Suprapubic skin (tissue), 4 donors: ENCODE measurements at regions not wholly inside any gene's neighbourhood (a gene's known extent, or its start where the extent isn't known, plus 50 kb on each side); places are given as distances from the start of the nearest gene placed in this dataset.

Experiments
- DNase-seq, 2 donors: peaks; one replicate each; pipeline ENCODE4 v3.0.0-alpha.2; 2019; ENCODE audit warnings: low spot score in 2 of 2
- H3K27ac ChIP-seq: fragments of 200-600 bp; sonication (generic); one replicate; pipeline ENCODE4 v1.5.1; 2019
- H3K27me3 ChIP-seq: fragments of 200-600 bp; sonication (generic); one replicate; pipeline ENCODE4 v1.5.1; 2019
- H3K36me3 ChIP-seq: fragments of 200-600 bp; sonication (generic); one replicate; pipeline ENCODE4 v1.5.1; 2019
- H3K4me1 ChIP-seq: fragments of 200-600 bp; sonication (generic); one replicate; pipeline ENCODE4 v1.5.1; 2019
- H3K4me3 ChIP-seq: fragments of 200-600 bp; sonication (generic); one replicate; pipeline ENCODE4 v1.5.1; 2019; ENCODE audit warnings: mild to moderate bottlenecking
- H3K9me3 ChIP-seq: fragments of 200-600 bp; sonication (generic); one replicate; pipeline ENCODE4 v1.5.1; 2019
- CTCF ChIP-seq, 2 donors: fragments of 200-600 bp in 1 of 2; fragments of 450-650 bp in 1 of 2; sonication (generic) in 1 of 2; IDR thresholded peaks; one replicate each; pipeline ENCODE4 v1.5.1; 2016 to 2019; ENCODE audit warnings: antibody characterized with exemption in 2 of 2, mild to moderate bottlenecking in 1 of 2, moderate library complexity in 1 of 2
- EP300 ChIP-seq: sonication (generic); formaldehyde crosslinking; IDR thresholded peaks from one replicate; pipeline ENCODE4 v1.6.1; 2017; ENCODE audit warnings: antibody characterized with exemption
- POLR2A ChIP-seq, 2 donors: fragments of 450-650 bp; IDR thresholded peaks; one replicate each; pipeline ENCODE4 v1.6.1; 2017; ENCODE audit warnings: antibody characterized with exemption in 2 of 2, mild to moderate bottlenecking in 2 of 2, moderate library complexity in 2 of 2
- POLR2AphosphoS5 ChIP-seq, 3 donors: sonication (generic); formaldehyde crosslinking; IDR thresholded peaks; one replicate each; pipeline ENCODE4 v1.6.1; 2017; ENCODE audit warnings: antibody characterized with exemption in 3 of 3
- WGBS: methylation state at CpG from one replicate; pipeline ENCODE4 v1.1.5; 2018; 5-methylcytosine and 5-hydroxymethylcytosine counted together

GRCh38 chr3:148466143-148466542, 231.6 kb upstream of the AGTR1 start:
- H3K27me3 ChIP-seq: no peaks in the 10 kb centered on the region
- H3K4me1 ChIP-seq: no peaks in the 10 kb centered on the region
- H3K36me3 ChIP-seq: no peaks in the 10 kb centered on the region
- TF ChIP-seq CTCF (IDR thresholded peaks at IDR 0.05) (no peak), EP300 (no peak), POLR2AphosphoS5 (IDR thresholded peaks at IDR 0.05) (no peak), POLR2A (IDR thresholded peaks at IDR 0.05) (no peak)
- 40% methylated on average over 2 of the region's 2 CpGs for WGBS
- DNase-seq: no peak
- no peak overlapping the region for H3K27ac ChIP-seq
- H3K4me3 ChIP-seq: no peak overlapping the region
- no peaks in the 10 kb centered on the region for H3K9me3 ChIP-seq

- TF ChIP-seq CTCF (IDR thresholded peaks at IDR 0.05): no peak
- TF ChIP-seq EP300: no peak
- no peak for TF ChIP-seq POLR2AphosphoS5 (IDR thresholded peaks at IDR 0.05)
- no peak for TF ChIP-seq POLR2A (IDR thresholded peaks at IDR 0.05)
Observed at GRCh38 chr3:148466980-148467740, 230.5 kb upstream of the AGTR1 start.

DNA sequence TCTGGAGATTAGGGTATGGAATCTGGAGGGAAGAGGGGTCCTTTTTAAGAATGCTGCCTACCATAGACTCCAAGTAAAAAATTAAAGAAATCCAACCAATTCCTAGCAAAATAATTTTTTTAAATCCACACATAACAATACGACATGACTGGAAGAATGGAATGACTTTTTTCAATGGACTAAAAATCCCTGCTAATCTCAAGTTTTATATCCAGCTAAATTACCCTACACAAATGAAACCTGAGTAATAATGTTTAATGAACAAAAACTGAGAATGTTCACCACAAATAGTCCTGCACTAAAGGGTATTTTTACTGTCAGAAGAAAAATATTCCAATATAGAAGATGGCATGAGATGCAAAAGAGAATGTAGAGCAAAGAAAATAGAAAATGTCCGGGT, 220.3 kb upstream of the AGTR1 start:
- 90% methylated on average over 2 of the region's 2 CpGs for WGBS
- no peaks in the 10 kb centered on the region for H3K4me1 ChIP-seq
- H3K36me3 ChIP-seq: no peaks in the 10 kb centered on the region
- H3K27ac ChIP-seq: no peak overlapping the region
- no peaks in the 10 kb centered on the region for H3K9me3 ChIP-seq
- no peak overlapping the region for H3K4me3 ChIP-seq
- no peak for DNase-seq
- no peaks in the 10 kb centered on the region for H3K27me3 ChIP-seq
- TF ChIP-seq POLR2A (IDR thresholded peaks at IDR 0.05) (no peak), POLR2AphosphoS5 (IDR thresholded peaks at IDR 0.05) (no peak), CTCF (IDR thresholded peaks at IDR 0.05) (no peak), EP300 (no peak)

More at GRCh38 chr3:148466980-148467740, 230.5 kb upstream of the AGTR1 start:
- no peak overlapping the region for H3K4me3 ChIP-seq
- no peaks in the 10 kb centered on the region for H3K9me3 ChIP-seq
- DNase-seq: no peak
- no peaks in the 10 kb centered on the region for H3K4me1 ChIP-seq
- no peaks in the 10 kb centered on the region for H3K36me3 ChIP-seq
- H3K27ac ChIP-seq: no peak overlapping the region
- H3K27me3 ChIP-seq: no peaks in the 10 kb centered on the region

GRCh38 chr3:148493631-148494030, 204.1 kb upstream of the AGTR1 start:
- H3K4me1 ChIP-seq: no peaks in the 10 kb centered on the region
- no peak for DNase-seq
- H3K27me3 ChIP-seq: no peaks in the 10 kb centered on the region
- no peak for TF ChIP-seq POLR2AphosphoS5 (IDR thresholded peaks at IDR 0.05)
- TF ChIP-seq POLR2A (IDR thresholded peaks at IDR 0.05): no peak
- TF ChIP-seq CTCF (IDR thresholded peaks at IDR 0.05): no peak
- no peak for TF ChIP-seq EP300
- H3K4me3 ChIP-seq: no peak overlapping the region
- 76% methylated on average over 3 of the region's 3 CpGs for WGBS
- no peak overlapping the region for H3K27ac ChIP-seq
- no peaks in the 10 kb centered on the region for H3K36me3 ChIP-seq
- H3K9me3 ChIP-seq: no peaks in the 10 kb centered on the region

DNA sequence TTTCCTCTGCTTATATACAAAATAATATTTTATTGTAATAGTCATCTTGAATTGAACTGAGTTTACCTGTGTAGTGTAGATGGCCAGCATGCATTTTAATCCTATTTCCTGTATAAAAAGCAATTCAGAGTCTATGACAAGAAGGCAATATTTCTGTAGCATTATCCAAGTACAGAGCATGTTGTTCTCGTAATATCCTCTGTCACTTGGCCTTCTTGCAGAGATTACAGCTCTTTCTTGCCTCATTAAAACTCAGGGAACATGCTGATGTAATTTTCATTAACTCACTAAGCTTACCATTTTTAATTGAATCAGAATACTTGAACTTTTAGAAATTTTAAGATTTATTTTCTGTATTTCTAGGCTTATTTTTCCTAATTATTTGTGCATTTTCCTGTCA, 203.3 kb upstream of the AGTR1 start:
- 66% methylated on average over 1 of the region's 1 CpG for WGBS
- Histone ChIP-seq H3K36me3 (no peaks in the 10 kb centered on the region), H3K9me3 (no peaks in the 10 kb centered on the region), H3K4me1 (no peaks in the 10 kb centered on the region), H3K27me3 (no peaks in the 10 kb centered on the region), H3K27ac (no peak overlapping the region), H3K4me3 (no peak overlapping the region)
- no peak for DNase-seq
- TF ChIP-seq EP300 (no peak), CTCF (IDR thresholded peaks at IDR 0.05) (no peak), POLR2AphosphoS5 (IDR thresholded peaks at IDR 0.05) (no peak), POLR2A (IDR thresholded peaks at IDR 0.05) (no peak)
